HepG2 (cell line): ENCODE measurements at regions not wholly inside any gene's neighbourhood (a gene's known extent, or its start where the extent isn't known, plus 50 kb on each side); places are given as distances from the start of the nearest gene placed in this dataset.

Experiments
- AFF4 ChIP-seq: sonication (generic); formaldehyde crosslinking; IDR thresholded peaks from 2 replicates; pipeline ENCODE4 v1.4.0; 2020; ENCODE audit warnings: missing genetic modification reagents
- MNT ChIP-seq: fragments of 450-650 bp; IDR thresholded peaks from 2 replicates; pipeline ENCODE4 v1.6.1; 2016
- MYNN ChIP-seq: sonication (generic); formaldehyde crosslinking; IDR thresholded peaks from 2 replicates; pipeline ENCODE4 v1.4.0; 2020; ENCODE audit warnings: mild to moderate bottlenecking, low read depth, missing genetic modification reagents
- ZNF230 ChIP-seq: sonication (generic); formaldehyde crosslinking; IDR thresholded peaks from 2 replicates; pipeline ENCODE4 v1.4.0; 2020; ENCODE audit warnings: mild to moderate bottlenecking, missing genetic modification reagents
- ZNF512 ChIP-seq: sonication (generic); formaldehyde crosslinking; IDR thresholded peaks from 2 replicates; pipeline ENCODE4 v1.4.0; 2020; ENCODE audit warnings: mild to moderate bottlenecking, missing genetic modification reagents

- TF ChIP-seq AFF4 (CRISPR knock-in tag) (no peak), ZNF512 (CRISPR knock-in tag) (no peak), ZNF230 (CRISPR knock-in tag) (no peak), MNT (no peak), MYNN (no peak)
Observed at GRCh38 chr6:118396969-118397368, 151.1 kb upstream of the PLN start (continued).
